ENCODE measurements at regions not wholly inside any gene's neighbourhood (a gene's known extent, or its start where the extent isn't known, plus 50 kb on each side); places are given as distances from the start of the nearest gene placed in this dataset.

DNA sequence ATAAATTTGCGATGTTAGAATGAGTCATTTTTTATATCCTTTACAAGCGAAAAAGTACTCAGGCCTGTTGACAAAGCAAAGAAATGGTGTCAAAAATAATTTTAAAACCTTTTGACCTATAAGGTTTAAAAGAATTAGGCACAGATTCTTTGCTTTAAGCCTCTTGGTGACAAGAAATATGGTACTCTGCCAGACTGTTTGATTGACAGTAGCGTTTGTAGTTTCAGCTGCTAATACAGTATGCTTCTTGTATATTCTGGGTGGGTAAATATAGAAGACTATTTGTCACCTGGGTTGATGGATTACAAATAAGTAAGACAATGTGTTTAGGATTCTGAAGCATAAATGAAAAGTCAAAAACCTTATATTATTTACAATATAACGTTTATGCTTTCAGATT, 193.1 kb upstream of the PITX2 start:
- POLR2A ChIA-PET = no interaction called here
- SMC1A ChIA-PET (ENCODE audit: uncharacterized antibody, unreplicated experiment) = no interaction called here
- CTCF ChIA-PET = no interaction called here
- Histone ChIP-seq H3K4me2 (ENCODE audit: control insufficient read depth, insufficient read depth) (no peak overlapping the region), H3K9me3 (replicated peaks; ENCODE audit: control insufficient read depth, insufficient read depth, low read length) (no peaks in the 10 kb centered on the region), H3K79me2 (ENCODE audit: control insufficient read depth, insufficient read depth, low read length) (no peaks in the 10 kb centered on the region), H3K9ac (ENCODE audit: control insufficient read depth, insufficient read depth, low read length) (no peak overlapping the region), H3K27me3 (replicated peaks in 1 of 2; ENCODE audit: control insufficient read depth in 2 of 2, insufficient read depth in 2 of 2, low read length in 1 of 2) (peaks cover 0 to under 1% of the 10 kb centered on the region in 2 experiments; a peak in 1 of 4 replicates), H3K36me3 (ENCODE audit: control insufficient read depth in 2 of 2, insufficient read depth in 2 of 2, low read length in 1 of 2) (no peaks in the 10 kb centered on the region), H3K27ac (ENCODE audit: control insufficient read depth, insufficient read depth) (no peak overlapping the region), H4K20me1 (ENCODE audit: control insufficient read depth, insufficient read depth) (no peaks in the 10 kb centered on the region), H3K4me3 (no peak overlapping the region), H2AFZ (ENCODE audit: control insufficient read depth, low read depth, low read length) (no peak overlapping the region), H3K4me1 (ENCODE audit: control insufficient read depth, insufficient read depth, low read length) (no peaks in the 10 kb centered on the region)
- no peak for DNase-seq (ENCODE audit: low read depth, low spot score)
- no peak for TF ChIP-seq E2F4 (IDR thresholded peaks at IDR 0.05; ENCODE audit: low read depth, low read length)
- TF ChIP-seq TCF7 (IDR thresholded peaks at IDR 0.05; ENCODE audit: borderline replicate concordance) = no peak
- TF ChIP-seq POU2F2 (IDR thresholded peaks at IDR 0.05; ENCODE audit: borderline replicate concordance, low read depth, low read length) = no peak
- TF ChIP-seq RB1 (IDR thresholded peaks at IDR 0.05; ENCODE audit: borderline replicate concordance) = no peak
- no peak for TF ChIP-seq ATF7 (IDR thresholded peaks at IDR 0.05; ENCODE audit: low read depth)
- TF ChIP-seq, protein P1, sequence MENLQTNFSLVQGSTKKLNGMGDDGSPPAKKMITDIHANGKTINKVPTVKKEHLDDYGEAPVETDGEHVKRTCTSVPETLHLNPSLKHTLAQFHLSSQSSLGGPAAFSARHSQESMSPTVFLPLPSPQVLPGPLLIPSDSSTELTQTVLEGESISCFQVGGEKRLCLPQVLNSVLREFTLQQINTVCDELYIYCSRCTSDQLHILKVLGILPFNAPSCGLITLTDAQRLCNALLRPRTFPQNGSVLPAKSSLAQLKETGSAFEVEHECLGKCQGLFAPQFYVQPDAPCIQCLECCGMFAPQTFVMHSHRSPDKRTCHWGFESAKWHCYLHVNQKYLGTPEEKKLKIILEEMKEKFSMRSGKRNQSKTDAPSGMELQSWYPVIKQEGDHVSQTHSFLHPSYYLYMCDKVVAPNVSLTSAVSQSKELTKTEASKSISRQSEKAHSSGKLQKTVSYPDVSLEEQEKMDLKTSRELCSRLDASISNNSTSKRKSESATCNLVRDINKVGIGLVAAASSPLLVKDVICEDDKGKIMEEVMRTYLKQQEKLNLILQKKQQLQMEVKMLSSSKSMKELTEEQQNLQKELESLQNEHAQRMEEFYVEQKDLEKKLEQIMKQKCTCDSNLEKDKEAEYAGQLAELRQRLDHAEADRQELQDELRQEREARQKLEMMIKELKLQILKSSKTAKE (IDR thresholded peaks at IDR 0.05; ENCODE audit: low read depth, poor library complexity, severe bottlenecking) = no peak
- TF ChIP-seq WRNIP1 (IDR thresholded peaks at IDR 0.05; ENCODE audit: borderline replicate concordance, low read depth, low read length) = no peak
- TF ChIP-seq NR2C1 (IDR thresholded peaks at IDR 0.05) = no peak
- no peak for TF ChIP-seq GABPA (IDR thresholded peaks at IDR 0.05; ENCODE audit: low read depth)
- no peak for TF ChIP-seq SPI1 (IDR thresholded peaks at IDR 0.05; ENCODE audit: borderline replicate concordance, insufficient read depth, low read depth, low read length)
- no peak for TF ChIP-seq CHD4 (IDR thresholded peaks at IDR 0.05)
- TF ChIP-seq ZNF384 (IDR thresholded peaks at IDR 0.05; ENCODE audit: borderline replicate concordance, low read depth, low read length) = no peak
- RAD21 ChIA-PET (ENCODE audit: unreplicated experiment) = no interaction called here
- ATAC-seq = no peak
- intact Hi-C loops (cut with micrococcal nuclease; ENCODE audit: unreplicated experiment) = no loop called here
- in situ Hi-C loops (cut with MboI) = no loop called here
- BruUV-seq (replicated peaks) = no TSS peak
- WGBS (ENCODE audit: insufficient coverage, insufficient replicate concordance, low lambda C conversion rate, missing lambda C conversion rate) = 31% methylated on average over 4 of the region's 4 CpGs
- no peak for FAIRE-seq
